NCI-H2081 (cell line): ENCODE measurements at regions not wholly inside any gene's neighbourhood (a gene's known extent, or its start where the extent isn't known, plus 50 kb on each side); places are given as distances from the start of the nearest gene placed in this dataset.

Experiments
- DNase-seq, 2 experiments: peaks; one replicate each; lab custom pipeline; 2025; lab: John Stamatoyannopoulos, UW

- DNase-seq: no peak
These were observed 413.6 kb downstream of the TRIML1 start for GRCh38 chr4:188552741-188553275.

- no peak for DNase-seq
These were observed 415.2 kb downstream of the TRIML1 start for GRCh38 chr4:188554413-188554812.

DNA sequence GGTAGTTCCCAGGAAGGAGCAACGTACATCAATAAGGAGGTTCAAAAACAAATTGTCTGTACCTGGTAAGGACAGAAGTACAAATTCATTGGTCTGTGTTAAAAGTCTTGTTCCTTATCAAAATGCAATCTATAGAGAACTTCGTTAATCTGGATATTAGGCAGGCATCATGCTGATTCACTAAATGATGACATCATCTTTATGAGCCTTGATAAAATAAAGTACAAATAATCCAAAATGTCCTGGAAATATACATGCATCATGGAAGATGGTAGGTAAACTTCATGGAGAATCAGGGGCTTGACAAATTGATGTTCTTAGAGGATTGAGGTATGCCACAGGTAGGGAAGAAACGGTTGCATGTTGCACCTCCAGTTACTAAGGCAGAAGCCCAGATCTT lies 433.9 kb downstream of the TRIML1 start:
- no peak for DNase-seq

DNA sequence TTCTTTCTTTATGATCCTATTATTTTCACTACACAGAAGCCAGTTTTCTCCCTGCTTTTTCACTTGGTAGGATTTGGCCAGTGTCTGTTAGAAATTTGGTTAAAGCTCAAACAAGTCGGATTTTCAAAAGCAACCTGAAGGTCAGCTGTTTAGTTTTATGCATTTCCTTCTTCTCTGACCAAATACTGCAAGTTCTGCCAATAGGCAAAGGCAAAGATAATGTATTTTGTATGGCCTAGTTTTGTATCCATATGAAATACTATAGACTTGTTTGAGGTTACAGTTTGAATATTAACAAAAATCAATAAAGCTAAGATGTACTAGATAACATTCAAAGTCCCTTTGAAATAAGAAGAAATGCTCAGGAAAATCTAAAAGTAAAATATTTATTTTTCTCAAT lies 439.4 kb downstream of the TRIML1 start:
- no peak for DNase-seq

DNA sequence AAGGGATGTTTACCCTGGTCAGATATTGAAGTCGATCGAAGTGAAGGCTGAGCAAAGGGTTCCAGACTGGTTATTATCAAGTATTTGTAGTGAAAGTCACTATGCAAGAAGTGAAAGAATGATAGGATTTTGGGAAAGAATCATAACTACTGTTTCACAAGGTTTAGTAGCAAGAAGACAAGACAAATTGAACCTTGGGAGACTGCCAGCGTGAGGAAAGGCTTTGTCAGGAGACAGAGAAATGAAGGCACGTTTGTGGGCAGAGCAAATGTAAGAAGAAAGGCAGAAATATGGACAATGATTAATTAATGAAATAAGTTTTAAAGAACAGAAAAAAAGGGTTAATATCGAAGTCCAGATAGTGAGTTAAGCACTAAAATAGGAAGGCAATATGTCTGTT lies 456.8 kb downstream of the TRIML1 start:
- DNase-seq: no peak

GRCh38 chr4:188603646-188604045 lies 464.4 kb downstream of the TRIML1 start:
- DNase-seq: no peak

- DNase-seq: no peak
These were observed 467.4 kb downstream of the TRIML1 start for GRCh38 chr4:188606635-188607034.

- DNase-seq: no peak
These were observed 471.9 kb downstream of the TRIML1 start for GRCh38 chr4:188611143-188611542.

- no peak for DNase-seq
These were observed 473.4 kb downstream of the TRIML1 start for GRCh38 chr4:188612659-188613058.

DNA sequence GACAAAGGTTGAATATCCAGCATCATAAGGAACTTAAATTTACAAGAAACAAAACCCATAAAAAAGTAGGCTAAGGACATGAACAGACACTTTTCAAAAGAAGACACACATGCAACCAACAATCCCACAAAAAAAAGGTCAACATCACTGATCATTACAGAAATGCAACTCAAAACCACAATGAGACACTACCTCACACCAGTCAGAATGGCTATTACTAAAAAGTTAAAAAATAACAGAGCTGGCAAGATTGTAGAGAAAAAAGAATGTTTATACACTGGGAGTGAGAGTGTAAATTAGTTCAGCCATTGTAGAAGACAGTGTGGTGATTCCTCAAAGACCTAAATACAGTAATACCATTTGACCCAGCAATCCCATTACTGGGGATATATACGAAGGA lies 474.7 kb downstream of the TRIML1 start:
- no peak for DNase-seq

GRCh38 chr4:188619456-188620149 lies 480.4 kb downstream of the TRIML1 start:
- no peak for DNase-seq

DNA sequence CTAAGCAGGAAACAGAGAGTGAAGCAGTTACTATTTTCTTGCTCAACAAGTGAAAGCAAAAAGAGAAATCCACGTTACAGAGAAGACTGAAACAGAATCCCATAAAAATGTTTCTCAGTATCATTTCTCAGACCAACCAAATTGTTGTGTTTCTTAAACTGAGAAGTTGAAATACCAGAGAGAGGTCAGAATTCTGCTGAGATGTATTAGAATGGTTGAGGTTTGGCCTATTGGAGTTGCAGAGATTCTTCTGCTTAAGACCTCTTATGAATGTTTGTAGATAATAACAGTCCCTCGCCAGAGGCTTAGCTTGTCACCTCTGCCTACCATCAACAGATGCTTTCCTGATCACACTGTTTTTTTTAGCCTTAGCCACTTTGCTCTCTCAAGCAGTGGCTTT lies 481.4 kb downstream of the TRIML1 start:
- DNase-seq: no peak

- DNase-seq: no peak
These were observed 484.1 kb downstream of the TRIML1 start for GRCh38 chr4:188623314-188623854.

GRCh38 chr4:188624370-188624769 lies 485.1 kb downstream of the TRIML1 start:
- DNase-seq: no peak

GRCh38 chr4:188627892-188628291 lies 488.7 kb downstream of the TRIML1 start:
- DNase-seq: no peak

GRCh38 chr4:188639479-188640100 lies 500.3 kb downstream of the TRIML1 start:
- DNase-seq: no peak

- no peak for DNase-seq
These were observed 508.7 kb downstream of the TRIML1 start for GRCh38 chr4:188647820-188648370.

- no peak for DNase-seq
These were observed 510.4 kb downstream of the TRIML1 start for GRCh38 chr4:188649635-188650034.

GRCh38 chr4:188650516-188650915 lies 511.3 kb downstream of the TRIML1 start:
- no peak for DNase-seq

- no peak for DNase-seq
These were observed 518.1 kb downstream of the TRIML1 start for GRCh38 chr4:188657365-188657764.

DNA sequence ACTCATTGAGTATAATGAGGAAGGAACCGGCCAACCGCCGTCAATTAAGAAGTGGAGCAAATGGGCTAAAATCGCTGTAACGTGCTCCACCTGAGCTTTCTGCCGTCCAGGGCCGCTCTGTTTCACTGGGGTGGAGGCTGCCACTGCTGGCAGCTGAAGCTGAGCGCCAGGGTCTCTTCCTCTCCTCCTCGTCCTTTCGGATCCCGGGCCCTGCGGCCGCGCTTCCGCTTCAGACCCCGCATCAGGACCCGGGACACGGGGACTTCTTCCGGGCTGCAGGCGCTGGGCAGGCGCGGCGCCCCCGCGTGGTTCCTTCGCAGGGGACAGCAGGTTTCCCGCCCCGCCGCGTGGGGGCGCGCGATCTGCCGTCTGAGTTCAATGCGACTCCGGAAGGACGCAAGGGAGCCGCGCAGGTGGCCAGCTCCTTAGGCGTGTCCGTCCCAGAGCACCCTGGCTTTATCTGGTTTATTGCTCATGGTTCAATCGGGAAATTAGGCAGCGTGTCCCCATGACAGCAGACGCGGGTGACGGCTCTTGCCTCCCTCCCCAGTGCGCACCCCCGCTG lies 519.8 kb downstream of the TRIML1 start:
- no peak for DNase-seq

- no peak for DNase-seq
These were observed 521.6 kb downstream of the TRIML1 start for GRCh38 chr4:188660796-188661195.

- no peak for DNase-seq
These were observed 522.3 kb downstream of the TRIML1 start for GRCh38 chr4:188661502-188661901.
